ENCODE measurements at regions not wholly inside any gene's neighbourhood (a gene's known extent, or its start where the extent isn't known, plus 50 kb on each side); places are given as distances from the start of the nearest gene placed in this dataset.

- TF ChIP-seq, protein P1, sequence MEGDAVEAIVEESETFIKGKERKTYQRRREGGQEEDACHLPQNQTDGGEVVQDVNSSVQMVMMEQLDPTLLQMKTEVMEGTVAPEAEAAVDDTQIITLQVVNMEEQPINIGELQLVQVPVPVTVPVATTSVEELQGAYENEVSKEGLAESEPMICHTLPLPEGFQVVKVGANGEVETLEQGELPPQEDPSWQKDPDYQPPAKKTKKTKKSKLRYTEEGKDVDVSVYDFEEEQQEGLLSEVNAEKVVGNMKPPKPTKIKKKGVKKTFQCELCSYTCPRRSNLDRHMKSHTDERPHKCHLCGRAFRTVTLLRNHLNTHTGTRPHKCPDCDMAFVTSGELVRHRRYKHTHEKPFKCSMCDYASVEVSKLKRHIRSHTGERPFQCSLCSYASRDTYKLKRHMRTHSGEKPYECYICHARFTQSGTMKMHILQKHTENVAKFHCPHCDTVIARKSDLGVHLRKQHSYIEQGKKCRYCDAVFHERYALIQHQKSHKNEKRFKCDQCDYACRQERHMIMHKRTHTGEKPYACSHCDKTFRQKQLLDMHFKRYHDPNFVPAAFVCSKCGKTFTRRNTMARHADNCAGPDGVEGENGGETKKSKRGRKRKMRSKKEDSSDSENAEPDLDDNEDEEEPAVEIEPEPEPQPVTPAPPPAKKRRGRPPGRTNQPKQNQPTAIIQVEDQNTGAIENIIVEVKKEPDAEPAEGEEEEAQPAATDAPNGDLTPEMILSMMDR (IDR thresholded peaks at IDR 0.05 in 2 of 3, conservative IDR thresholded peaks at IDR 0.05 in 1 of 3; ENCODE audit: control insufficient read depth in 2 of 3, extremely low read depth in 1 of 3, insufficient read depth in 1 of 3, low read depth in 3 of 3, low read length in 3 of 3) = no peak; a peak in 1 of 6 replicates
- TF ChIP-seq NRF1 (conservative IDR thresholded peaks at IDR 0.05; ENCODE audit: low read depth, low read length) (no peak), FOXK2 (IDR thresholded peaks at IDR 0.05) (no peak), POLR2A (IDR thresholded peaks at IDR 0.05; ENCODE audit: low read depth, low read length) (no peak), TBL1XR1 (IDR thresholded peaks at IDR 0.05; ENCODE audit: low read depth, low read length) (no peak), POLR2AphosphoS5 (IDR thresholded peaks at IDR 0.05; ENCODE audit: low read length) (no peak), MAX (IDR thresholded peaks at IDR 0.05; ENCODE audit: low read depth, low read length) (no peak), FOXM1 (IDR thresholded peaks at IDR 0.05; ENCODE audit: low read depth, low read length) (no peak), YBX1 (IDR thresholded peaks at IDR 0.05) (no peak), NKRF (conservative IDR thresholded peaks at IDR 0.05) (no peak), NFIC (IDR thresholded peaks at IDR 0.05; ENCODE audit: low read depth, low read length) (no peak)
- TF ChIP-seq, protein P2, sequence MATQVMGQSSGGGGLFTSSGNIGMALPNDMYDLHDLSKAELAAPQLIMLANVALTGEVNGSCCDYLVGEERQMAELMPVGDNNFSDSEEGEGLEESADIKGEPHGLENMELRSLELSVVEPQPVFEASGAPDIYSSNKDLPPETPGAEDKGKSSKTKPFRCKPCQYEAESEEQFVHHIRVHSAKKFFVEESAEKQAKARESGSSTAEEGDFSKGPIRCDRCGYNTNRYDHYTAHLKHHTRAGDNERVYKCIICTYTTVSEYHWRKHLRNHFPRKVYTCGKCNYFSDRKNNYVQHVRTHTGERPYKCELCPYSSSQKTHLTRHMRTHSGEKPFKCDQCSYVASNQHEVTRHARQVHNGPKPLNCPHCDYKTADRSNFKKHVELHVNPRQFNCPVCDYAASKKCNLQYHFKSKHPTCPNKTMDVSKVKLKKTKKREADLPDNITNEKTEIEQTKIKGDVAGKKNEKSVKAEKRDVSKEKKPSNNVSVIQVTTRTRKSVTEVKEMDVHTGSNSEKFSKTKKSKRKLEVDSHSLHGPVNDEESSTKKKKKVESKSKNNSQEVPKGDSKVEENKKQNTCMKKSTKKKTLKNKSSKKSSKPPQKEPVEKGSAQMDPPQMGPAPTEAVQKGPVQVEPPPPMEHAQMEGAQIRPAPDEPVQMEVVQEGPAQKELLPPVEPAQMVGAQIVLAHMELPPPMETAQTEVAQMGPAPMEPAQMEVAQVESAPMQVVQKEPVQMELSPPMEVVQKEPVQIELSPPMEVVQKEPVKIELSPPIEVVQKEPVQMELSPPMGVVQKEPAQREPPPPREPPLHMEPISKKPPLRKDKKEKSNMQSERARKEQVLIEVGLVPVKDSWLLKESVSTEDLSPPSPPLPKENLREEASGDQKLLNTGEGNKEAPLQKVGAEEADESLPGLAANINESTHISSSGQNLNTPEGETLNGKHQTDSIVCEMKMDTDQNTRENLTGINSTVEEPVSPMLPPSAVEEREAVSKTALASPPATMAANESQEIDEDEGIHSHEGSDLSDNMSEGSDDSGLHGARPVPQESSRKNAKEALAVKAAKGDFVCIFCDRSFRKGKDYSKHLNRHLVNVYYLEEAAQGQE (IDR thresholded peaks at IDR 0.05; ENCODE audit: low read depth, low read length) = no peak
- TF ChIP-seq, protein P3, sequence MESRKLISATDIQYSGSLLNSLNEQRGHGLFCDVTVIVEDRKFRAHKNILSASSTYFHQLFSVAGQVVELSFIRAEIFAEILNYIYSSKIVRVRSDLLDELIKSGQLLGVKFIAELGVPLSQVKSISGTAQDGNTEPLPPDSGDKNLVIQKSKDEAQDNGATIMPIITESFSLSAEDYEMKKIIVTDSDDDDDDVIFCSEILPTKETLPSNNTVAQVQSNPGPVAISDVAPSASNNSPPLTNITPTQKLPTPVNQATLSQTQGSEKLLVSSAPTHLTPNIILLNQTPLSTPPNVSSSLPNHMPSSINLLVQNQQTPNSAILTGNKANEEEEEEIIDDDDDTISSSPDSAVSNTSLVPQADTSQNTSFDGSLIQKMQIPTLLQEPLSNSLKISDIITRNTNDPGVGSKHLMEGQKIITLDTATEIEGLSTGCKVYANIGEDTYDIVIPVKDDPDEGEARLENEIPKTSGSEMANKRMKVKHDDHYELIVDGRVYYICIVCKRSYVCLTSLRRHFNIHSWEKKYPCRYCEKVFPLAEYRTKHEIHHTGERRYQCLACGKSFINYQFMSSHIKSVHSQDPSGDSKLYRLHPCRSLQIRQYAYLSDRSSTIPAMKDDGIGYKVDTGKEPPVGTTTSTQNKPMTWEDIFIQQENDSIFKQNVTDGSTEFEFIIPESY (IDR thresholded peaks at IDR 0.05) = no peak
Measured at GRCh38 chr16:63702981-63703590, 1418.8 kb downstream of the CDH11 start.
